HepG2 (cell line): ENCODE measurements at regions not wholly inside any gene's neighbourhood (a gene's known extent, or its start where the extent isn't known, plus 50 kb on each side); places are given as distances from the start of the nearest gene placed in this dataset.

Experiments
- CEBPZ ChIP-seq: IDR thresholded peaks from 2 replicates; pipeline ENCODE4 v1.6.1; 2012; ENCODE audit warnings: low read length, improper control_type of control experiment
- FOXM1 ChIP-seq: sonication (generic); formaldehyde crosslinking; IDR thresholded peaks from 2 replicates; pipeline ENCODE4 v1.5.0; 2020; ENCODE audit warnings: missing genetic modification reagents
- KDM1A ChIP-seq: IDR thresholded peaks from 2 replicates; pipeline ENCODE4 v1.6.1; 2016; ENCODE audit warnings: missing compliant biosample characterization
- MXD1 ChIP-seq: sonication (generic); formaldehyde crosslinking; IDR thresholded peaks from 2 replicates; pipeline ENCODE4 v1.4.0; 2020; ENCODE audit warnings: mild to moderate bottlenecking, missing genetic modification reagents
- PRDM15 ChIP-seq: sonication (generic); formaldehyde crosslinking; IDR thresholded peaks from 2 replicates; pipeline ENCODE4 v1.4.0; 2020; ENCODE audit warnings: missing genetic modification reagents
- RFX1 ChIP-seq: fragments of 450-650 bp; IDR thresholded peaks from 2 replicates; pipeline ENCODE4 v1.6.1; 2017
- ZNF569 ChIP-seq: sonication (generic); formaldehyde crosslinking; IDR thresholded peaks from 2 replicates; pipeline ENCODE4 v1.5.0; 2020; ENCODE audit warnings: mild to moderate bottlenecking, missing genetic modification reagents, moderate library complexity, borderline replicate concordance
- TF ChIP-seq, protein P1 (sequence below): sonication (generic); formaldehyde crosslinking; IDR thresholded peaks from 2 replicates; pipeline ENCODE4 v1.8.0; 2022; ENCODE audit warnings: missing genetic modification reagents, mild to moderate bottlenecking, inconsistent platforms, borderline replicate concordance

DNA sequence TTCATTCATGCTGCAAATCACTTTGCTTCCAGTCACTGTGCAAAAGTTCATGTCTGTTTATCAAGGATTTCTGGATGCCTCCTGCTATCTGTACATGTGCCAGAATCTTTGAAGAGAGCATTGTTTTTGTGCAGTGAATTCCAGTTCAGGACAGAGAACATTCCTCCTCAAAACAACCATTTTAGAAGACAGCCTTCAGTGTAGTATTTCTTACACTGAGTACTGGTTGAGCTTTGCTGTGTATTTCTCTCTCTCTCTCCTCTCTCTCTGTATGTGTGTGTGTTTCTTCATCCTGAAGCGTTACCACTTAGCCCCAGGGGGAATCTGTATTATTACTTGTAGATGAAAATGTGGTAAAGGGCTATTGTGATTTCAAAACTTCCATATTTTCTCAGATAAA lies 123.8 kb upstream of the CHL1 start (continued):
- TF ChIP-seq CEBPZ (no peak), PRDM15 (CRISPR knock-in tag) (no peak), RFX1 (no peak), MXD1 (CRISPR knock-in tag) (no peak), FOXM1 (CRISPR knock-in tag) (no peak), ZNF569 (CRISPR knock-in tag) (no peak), KDM1A (no peak)
- TF ChIP-seq, protein P1, sequence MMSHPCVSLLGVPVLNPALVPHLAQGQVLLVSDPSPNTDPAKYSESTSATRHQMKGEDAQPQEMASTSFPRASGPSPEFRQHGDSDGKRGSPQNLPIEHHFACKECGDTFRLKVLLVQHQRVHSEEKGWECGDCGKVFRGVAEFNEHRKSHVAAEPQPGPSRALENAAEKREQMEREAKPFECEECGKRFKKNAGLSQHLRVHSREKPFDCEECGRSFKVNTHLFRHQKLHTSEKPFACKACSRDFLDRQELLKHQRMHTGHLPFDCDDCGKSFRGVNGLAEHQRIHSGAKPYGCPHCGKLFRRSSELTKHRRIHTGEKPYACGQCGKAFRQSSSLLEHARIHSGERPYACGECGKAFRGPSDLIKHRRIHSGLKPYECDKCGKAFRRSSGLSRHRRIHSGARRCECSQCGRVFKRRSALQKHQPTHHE = no peak
- TF ChIP-seq, all 625 proteins: peak for 0
